ENCODE measurements at regions not wholly inside any gene's neighbourhood (a gene's known extent, or its start where the extent isn't known, plus 50 kb on each side); places are given as distances from the start of the nearest gene placed in this dataset.

DNA sequence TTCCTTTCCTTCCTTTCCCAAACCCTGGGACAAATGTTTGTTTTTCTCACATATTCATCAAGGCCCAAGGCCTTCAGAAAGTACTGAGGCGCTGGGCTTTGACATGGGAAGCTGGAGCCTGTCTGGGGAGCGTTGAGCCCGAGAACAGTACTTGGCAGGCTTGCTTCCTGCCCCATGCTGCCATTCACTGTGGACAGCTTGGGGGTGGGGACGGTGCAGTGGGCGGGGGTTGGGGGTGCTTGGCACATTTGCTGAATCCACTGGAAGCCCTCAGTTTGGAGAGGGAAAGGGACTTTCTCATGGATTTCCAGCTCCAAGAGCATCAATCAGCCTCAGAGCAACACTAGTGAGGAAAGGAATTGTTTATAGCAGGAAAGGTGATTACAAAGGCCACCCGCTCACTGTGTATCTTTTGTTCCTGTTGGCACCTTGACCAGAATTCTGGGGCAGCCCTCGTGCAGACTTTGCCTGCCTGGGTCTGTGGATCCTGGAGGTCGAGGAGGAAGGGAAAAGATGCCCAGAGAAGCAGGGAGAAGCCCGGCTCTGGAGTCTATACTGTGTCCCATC, 199.8 kb upstream of the RGMA start:
- TF ChIP-seq, protein P1, sequence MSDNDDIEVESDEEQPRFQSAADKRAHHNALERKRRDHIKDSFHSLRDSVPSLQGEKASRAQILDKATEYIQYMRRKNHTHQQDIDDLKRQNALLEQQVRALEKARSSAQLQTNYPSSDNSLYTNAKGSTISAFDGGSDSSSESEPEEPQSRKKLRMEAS (CRISPR knock-in tag; IDR thresholded peaks at IDR 0.05), result no peak
- TF ChIP-seq SP1 (CRISPR knock-in tag; conservative IDR thresholded peaks at IDR 0.05) (no peak), ELF4 (CRISPR knock-in tag; IDR thresholded peaks at IDR 0.05; ENCODE audit: low read depth) (no peak), CREB1 (CRISPR knock-in tag; IDR thresholded peaks at IDR 0.05) (no peak), ZBTB21 (CRISPR knock-in tag; IDR thresholded peaks at IDR 0.05; ENCODE audit: borderline replicate concordance) (no peak), RELA (CRISPR knock-in tag; IDR thresholded peaks at IDR 0.05; ENCODE audit: borderline replicate concordance) (no peak), NR2C2 (CRISPR knock-in tag; IDR thresholded peaks at IDR 0.05) (no peak), ZNF671 (CRISPR knock-in tag; IDR thresholded peaks at IDR 0.05) (no peak), HMGA2 (CRISPR knock-in tag; IDR thresholded peaks at IDR 0.05) (no peak)
- TF ChIP-seq, protein P2, sequence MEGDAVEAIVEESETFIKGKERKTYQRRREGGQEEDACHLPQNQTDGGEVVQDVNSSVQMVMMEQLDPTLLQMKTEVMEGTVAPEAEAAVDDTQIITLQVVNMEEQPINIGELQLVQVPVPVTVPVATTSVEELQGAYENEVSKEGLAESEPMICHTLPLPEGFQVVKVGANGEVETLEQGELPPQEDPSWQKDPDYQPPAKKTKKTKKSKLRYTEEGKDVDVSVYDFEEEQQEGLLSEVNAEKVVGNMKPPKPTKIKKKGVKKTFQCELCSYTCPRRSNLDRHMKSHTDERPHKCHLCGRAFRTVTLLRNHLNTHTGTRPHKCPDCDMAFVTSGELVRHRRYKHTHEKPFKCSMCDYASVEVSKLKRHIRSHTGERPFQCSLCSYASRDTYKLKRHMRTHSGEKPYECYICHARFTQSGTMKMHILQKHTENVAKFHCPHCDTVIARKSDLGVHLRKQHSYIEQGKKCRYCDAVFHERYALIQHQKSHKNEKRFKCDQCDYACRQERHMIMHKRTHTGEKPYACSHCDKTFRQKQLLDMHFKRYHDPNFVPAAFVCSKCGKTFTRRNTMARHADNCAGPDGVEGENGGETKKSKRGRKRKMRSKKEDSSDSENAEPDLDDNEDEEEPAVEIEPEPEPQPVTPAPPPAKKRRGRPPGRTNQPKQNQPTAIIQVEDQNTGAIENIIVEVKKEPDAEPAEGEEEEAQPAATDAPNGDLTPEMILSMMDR (IDR thresholded peaks at IDR 0.05), result no peak
- TF ChIP-seq, protein P3, sequence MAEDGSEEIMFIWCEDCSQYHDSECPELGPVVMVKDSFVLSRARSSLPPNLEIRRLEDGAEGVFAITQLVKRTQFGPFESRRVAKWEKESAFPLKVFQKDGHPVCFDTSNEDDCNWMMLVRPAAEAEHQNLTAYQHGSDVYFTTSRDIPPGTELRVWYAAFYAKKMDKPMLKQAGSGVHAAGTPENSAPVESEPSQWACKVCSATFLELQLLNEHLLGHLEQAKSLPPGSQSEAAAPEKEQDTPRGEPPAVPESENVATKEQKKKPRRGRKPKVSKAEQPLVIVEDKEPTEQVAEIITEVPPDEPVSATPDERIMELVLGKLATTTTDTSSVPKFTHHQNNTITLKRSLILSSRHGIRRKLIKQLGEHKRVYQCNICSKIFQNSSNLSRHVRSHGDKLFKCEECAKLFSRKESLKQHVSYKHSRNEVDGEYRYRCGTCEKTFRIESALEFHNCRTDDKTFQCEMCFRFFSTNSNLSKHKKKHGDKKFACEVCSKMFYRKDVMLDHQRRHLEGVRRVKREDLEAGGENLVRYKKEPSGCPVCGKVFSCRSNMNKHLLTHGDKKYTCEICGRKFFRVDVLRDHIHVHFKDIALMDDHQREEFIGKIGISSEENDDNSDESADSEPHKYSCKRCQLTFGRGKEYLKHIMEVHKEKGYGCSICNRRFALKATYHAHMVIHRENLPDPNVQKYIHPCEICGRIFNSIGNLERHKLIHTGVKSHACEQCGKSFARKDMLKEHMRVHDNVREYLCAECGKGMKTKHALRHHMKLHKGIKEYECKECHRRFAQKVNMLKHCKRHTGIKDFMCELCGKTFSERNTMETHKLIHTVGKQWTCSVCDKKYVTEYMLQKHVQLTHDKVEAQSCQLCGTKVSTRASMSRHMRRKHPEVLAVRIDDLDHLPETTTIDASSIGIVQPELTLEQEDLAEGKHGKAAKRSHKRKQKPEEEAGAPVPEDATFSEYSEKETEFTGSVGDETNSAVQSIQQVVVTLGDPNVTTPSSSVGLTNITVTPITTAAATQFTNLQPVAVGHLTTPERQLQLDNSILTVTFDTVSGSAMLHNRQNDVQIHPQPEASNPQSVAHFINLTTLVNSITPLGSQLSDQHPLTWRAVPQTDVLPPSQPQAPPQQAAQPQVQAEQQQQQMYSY (CRISPR knock-in tag; IDR thresholded peaks at IDR 0.05), result no peak
- TF ChIP-seq, protein P4, sequence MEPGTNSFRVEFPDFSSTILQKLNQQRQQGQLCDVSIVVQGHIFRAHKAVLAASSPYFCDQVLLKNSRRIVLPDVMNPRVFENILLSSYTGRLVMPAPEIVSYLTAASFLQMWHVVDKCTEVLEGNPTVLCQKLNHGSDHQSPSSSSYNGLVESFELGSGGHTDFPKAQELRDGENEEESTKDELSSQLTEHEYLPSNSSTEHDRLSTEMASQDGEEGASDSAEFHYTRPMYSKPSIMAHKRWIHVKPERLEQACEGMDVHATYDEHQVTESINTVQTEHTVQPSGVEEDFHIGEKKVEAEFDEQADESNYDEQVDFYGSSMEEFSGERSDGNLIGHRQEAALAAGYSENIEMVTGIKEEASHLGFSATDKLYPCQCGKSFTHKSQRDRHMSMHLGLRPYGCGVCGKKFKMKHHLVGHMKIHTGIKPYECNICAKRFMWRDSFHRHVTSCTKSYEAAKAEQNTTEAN (CRISPR knock-in tag; IDR thresholded peaks at IDR 0.05), result no peak
